ENCODE measurements at regions not wholly inside any gene's neighbourhood (a gene's known extent, or its start where the extent isn't known, plus 50 kb on each side); places are given as distances from the start of the nearest gene placed in this dataset.
A peak's percentile ranks its signal among the peaks of the same experiment; 100 is the strongest.

DNA sequence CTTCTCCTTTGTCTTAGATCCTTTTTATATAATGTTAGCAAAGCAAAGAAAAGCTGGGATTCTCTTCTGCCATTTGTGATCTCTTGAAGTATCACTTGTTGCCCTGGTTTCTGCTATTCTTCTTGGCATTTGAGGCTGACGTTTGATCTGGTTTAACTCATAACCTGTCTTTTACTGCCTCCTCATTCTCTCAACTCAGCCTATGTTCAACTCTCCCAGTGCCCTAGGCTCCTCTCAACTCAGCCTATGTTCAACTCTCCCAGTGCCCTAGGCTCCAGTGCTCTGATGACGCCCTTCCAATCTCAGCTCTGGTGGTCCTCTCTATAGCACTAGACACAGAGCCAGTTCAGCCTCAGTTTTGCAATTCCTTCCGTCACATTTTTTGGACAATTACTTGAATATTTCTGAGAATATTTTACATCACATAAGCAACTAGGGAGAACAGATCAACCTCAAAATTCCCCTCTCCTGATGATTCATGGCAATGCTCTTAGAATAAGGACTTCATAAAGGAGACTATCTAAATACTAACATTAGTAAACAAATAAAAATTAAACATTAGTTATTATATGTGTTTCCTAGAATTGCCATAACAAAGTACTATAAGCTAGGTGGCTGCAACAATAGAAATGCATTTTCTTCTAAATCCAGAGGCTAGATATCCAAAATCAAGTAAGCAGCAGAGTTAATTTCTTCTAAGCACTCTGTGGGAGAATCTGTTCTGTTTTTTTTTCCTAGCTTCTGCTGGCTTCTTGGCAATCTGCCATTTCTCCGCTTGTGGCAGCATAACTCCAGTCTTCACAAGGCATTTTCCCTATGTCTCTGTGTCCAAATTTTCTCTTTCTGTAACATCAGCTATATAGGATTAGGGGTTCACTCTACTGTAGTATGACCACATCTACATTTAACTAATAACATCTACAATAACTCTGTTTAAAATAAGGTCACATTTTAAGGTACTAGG is 662.1 kb upstream of the FTMT start:
- DNase-seq (ENCODE audit: low spot score), result no peak

DNA sequence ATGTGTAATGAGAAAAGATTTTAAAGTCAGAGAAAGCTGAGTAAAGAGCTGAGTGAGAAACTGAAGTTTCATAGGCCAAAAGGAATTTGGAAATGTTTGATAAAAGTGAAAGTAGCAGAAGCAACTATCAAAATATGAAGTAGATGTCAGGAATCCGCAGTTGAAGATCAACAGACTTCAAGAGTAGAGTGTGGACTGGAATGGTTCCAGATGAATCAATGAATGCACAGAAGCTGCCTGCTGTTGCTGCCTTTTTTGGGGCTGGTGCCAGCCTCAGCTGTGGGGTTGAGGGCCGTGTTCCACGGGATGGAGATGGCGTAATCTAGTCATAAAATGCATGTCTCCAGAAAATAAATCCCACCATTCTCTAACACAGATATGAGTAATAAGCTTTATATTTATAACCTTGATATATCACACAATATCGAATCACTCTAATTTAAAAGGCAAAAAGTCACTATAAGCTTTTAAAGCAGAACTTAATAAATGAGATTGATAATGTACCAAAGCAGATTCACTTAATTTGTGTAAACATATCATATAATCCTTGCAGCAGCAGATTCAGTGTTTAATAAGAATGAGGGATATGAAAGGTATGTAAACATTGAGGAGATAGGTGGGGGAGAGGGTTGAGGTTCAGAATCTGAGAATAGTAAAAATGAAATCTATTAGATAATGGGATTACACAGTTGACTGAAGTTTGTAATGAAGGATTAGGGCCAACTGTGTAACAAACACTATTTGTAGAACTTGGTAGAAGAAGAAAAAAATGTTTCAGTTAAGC is 652.3 kb upstream of the FTMT start:
- no peak for DNase-seq (ENCODE audit: low spot score)

GRCh38 chr5:121218086-121218485 is 633.6 kb upstream of the FTMT start:
- no peak for DNase-seq (ENCODE audit: low spot score)

GRCh38 chr5:121221483-121221882 is 630.2 kb upstream of the FTMT start:
- no peak for DNase-seq (ENCODE audit: low spot score)

- DNase-seq (ENCODE audit: low spot score), result no peak
Observed at GRCh38 chr5:121226765-121227164, 624.9 kb upstream of the FTMT start.

DNA sequence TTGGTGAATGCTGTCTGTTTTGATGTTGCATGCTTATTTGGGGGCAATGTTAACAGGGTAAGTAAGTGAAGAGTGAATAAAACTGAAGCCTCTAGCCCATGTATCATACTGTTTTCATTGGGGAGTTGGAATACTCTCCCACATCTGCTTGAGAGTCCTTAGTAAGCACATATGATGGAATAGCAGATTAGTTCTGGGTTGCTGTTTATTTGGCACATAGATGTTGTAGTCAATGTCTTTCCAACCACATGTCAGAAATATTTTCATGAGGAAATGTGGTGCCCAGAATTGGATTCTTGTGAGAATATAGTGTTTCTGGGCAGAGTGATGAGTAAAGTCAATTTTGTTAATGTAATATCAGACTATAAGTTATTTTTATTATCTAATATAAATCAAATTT is 611.7 kb upstream of the FTMT start:
- DNase-seq (ENCODE audit: low spot score), result no peak

- no peak for DNase-seq (ENCODE audit: low spot score)
Observed at GRCh38 chr5:121246971-121247370, 604.7 kb upstream of the FTMT start.

DNA sequence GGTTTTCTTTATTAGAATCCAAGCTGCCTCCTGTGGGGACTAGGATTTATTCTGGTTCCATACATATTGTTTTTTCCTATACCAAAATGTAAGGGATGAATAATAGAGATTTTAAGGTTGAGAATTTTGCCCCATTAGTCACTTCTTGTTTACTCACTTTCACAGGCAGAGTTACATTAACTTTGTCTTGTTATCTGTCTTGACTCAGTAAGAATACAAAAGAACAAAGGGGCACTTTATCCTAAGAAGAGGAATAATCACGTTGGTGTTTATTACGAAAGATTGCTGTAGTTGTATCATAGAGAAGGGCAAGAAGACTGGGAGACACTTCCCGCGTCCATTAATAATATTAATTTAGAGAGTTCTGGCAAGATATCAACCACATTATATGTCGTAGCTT is 599.7 kb upstream of the FTMT start:
- no peak for DNase-seq (ENCODE audit: low spot score)

- no peak for DNase-seq (ENCODE audit: low spot score)
Observed at GRCh38 chr5:121257621-121258020, 594.1 kb upstream of the FTMT start.

DNA sequence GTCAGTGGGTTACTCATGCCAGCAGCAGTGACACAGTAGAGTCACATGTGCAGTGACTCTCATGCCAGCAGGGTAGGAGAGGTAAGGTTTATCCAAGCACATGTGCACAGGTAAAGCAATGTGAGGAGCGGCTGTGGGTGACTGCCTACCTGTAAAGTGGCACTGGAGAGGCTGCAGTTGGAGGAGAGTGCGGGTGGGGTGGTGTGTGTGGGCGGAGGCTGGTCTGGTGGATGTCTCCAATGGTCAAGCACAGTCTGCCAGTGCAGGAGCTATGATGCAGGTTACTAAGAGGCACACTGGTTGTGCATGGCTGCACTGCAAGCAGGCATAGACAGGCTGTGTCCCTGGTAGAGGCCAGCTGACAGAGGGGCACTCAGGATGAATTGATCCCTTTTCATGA is 588.2 kb upstream of the FTMT start:
- DNase-seq (ENCODE audit: low spot score), result no peak

GRCh38 chr5:121264605-121265004 is 587.1 kb upstream of the FTMT start:
- DNase-seq (ENCODE audit: low spot score), result no peak

DNA sequence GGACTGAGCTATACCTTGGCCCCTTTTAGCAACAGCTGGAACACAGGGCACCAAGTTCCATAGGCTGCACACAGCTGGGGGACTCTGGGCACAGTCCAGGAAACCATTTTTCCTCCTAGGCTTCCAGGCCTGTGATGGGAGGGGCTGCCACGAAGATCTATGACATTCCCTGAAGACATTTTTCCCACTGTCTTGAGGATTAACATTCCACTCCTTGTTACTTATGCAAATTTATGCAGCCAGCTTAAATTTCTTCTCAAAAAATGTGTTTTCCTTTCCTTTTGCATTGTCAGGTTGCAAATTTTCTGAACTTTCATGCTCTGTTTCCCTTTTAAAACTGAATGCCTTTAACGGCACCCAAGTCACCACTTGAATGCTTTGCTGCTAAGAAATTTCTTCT is 580.1 kb upstream of the FTMT start:
- no peak for DNase-seq (ENCODE audit: low spot score)

GRCh38 chr5:121273833-121274433 is 577.7 kb upstream of the FTMT start:
- DNase-seq (ENCODE audit: low spot score), result peak; percentile 19

DNA sequence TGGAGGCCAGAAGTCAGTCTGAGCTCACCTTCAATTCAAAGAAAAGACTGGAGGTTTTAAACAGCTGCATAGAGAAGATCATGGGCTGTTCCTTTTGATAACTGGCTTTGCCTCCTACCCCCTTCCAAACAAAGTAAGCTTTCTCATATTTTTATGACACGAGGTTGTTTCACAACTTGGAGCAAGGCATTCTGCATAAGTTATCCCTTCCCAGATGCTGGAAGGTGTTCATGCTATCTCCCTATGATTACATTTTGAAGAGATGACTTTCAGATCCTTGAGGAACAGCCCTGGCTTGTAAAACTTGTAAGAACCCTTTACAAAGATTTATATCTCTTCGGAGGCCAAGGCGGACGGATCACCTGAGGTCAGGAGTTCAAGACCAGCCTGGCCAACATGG is 571.9 kb upstream of the FTMT start:
- DNase-seq (ENCODE audit: low spot score), result no peak

- DNase-seq (ENCODE audit: low spot score), result no peak
Observed at GRCh38 chr5:121285801-121286521, 565.7 kb upstream of the FTMT start.

DNA sequence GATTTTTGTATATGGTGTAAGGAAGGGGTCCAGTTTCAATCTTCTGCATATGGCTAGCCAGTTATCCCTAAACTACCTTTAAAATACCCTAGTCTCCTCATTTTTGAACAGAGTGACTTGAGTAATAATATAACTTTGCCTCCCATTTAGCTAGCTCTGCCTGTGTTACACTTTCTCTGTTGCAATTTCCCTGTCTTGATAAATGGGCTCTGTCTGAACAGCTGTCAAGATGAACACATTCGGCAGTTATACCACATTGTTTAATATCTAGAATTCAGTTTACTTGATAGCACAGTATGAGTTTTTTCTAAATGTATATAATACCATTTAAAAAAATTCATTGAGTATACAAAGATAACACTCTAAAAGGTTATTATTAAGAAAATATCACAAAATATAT is 562.9 kb upstream of the FTMT start:
- no peak for DNase-seq (ENCODE audit: low spot score)

GRCh38 chr5:121292664-121293063 is 559.0 kb upstream of the FTMT start:
- DNase-seq (ENCODE audit: low spot score), result no peak

GRCh38 chr5:121296356-121296755 is 555.3 kb upstream of the FTMT start:
- no peak for DNase-seq (ENCODE audit: low spot score)

- no peak for DNase-seq (ENCODE audit: low spot score)
Observed at GRCh38 chr5:121299153-121299552, 552.5 kb upstream of the FTMT start.

GRCh38 chr5:121304838-121305237 is 546.8 kb upstream of the FTMT start:
- no peak for DNase-seq (ENCODE audit: low spot score)

GRCh38 chr5:121313886-121314285 is 537.8 kb upstream of the FTMT start:
- no peak for DNase-seq (ENCODE audit: low spot score)

DNA sequence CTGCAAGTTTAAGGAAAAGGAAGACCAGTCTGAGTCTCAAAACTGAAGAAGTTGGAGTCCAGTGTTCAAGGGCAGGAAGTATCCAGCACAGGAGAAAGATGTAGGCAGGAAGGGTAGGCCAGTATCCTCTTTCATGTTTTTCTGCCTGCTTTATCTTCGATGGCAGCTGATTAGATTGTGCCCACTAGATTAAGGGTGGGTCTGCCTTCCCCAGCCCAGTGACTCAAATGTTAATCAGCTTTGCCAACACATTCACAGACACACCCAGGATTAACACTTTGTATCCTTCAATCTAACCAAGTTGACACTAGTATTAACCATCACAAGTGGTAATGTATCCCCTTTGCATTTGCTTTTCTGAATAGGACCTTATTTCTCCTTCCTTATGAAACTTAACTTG is 535.9 kb upstream of the FTMT start:
- DNase-seq (ENCODE audit: low spot score), result no peak
